GM12864 (cell line): ENCODE measurements at regions not wholly inside any gene's neighbourhood (a gene's known extent, or its start where the extent isn't known, plus 50 kb on each side); places are given as distances from the start of the nearest gene placed in this dataset.

Experiments
- DNase-seq: peaks from one replicate; pipeline ENCODE4 v3.0.0-alpha.2; 2011; ENCODE audit warnings: low read depth
- H3K4me3 ChIP-seq: 2 replicates; pipeline ENCODE4 v1.5.1; 2011; ENCODE audit warnings: mild to moderate bottlenecking, low read depth, low read length, control low read depth
- CTCF ChIP-seq: IDR thresholded peaks from 2 replicates; pipeline ENCODE4 v1.5.1; 2011; ENCODE audit warnings: low read depth, mild to moderate bottlenecking, moderate library complexity, low read length, control low read depth, inconsistent platforms; ENCODE audit errors: missing control alignments

GRCh38 chr20:50279988-50280850 lies 89.6 kb downstream of the CEBPB start:
- H3K4me3 ChIP-seq, result no peak overlapping the region
- no peak for DNase-seq
- TF ChIP-seq CTCF, result no peak

- no peak for DNase-seq
- TF ChIP-seq CTCF, result no peak
These were observed 90.4 kb downstream of the CEBPB start for GRCh38 chr20:50280851-50281655.

GRCh38 chr20:50281831-50282591 lies 91.4 kb downstream of the CEBPB start:
- peak; percentile 33 for TF ChIP-seq CTCF
- no peak for DNase-seq
- no peak overlapping the region for H3K4me3 ChIP-seq

More at GRCh38 chr20:50280851-50281655, 90.4 kb downstream of the CEBPB start:
- no peak overlapping the region for H3K4me3 ChIP-seq

- DNase-seq, result no peak
- H3K4me3 ChIP-seq, result no peak overlapping the region
- TF ChIP-seq CTCF, result no peak
These were observed 92.1 kb downstream of the CEBPB start for GRCh38 chr20:50282592-50283241.

- DNase-seq, result no peak
- no peak overlapping the region for H3K4me3 ChIP-seq
- no peak for TF ChIP-seq CTCF
These were observed 92.7 kb downstream of the CEBPB start for GRCh38 chr20:50283370-50283769.

- DNase-seq, result no peak
- H3K4me3 ChIP-seq, result no peak overlapping the region
- no peak for TF ChIP-seq CTCF
These were observed 93.5 kb downstream of the CEBPB start for GRCh38 chr20:50283922-50284810.
